Caco-2 (cell line): ENCODE measurements at regions not wholly inside any gene's neighbourhood (a gene's known extent, or its start where the extent isn't known, plus 50 kb on each side); places are given as distances from the start of the nearest gene placed in this dataset.

Experiments used
- BruUV-seq: library from RNA; stranded (reverse); fragments of 400-500 nt; replicated peaks from 2 replicates; lab custom pipeline; 2021; lab: Mats Ljungman, UMichigan
- CTCF ChIA-PET: fragments of 300-600 bp; sonication (Branson Sonifier 250); formaldehyde crosslinking; loops from one replicate; lab custom pipeline; 2022; ENCODE audit warnings: antibody characterized with exemption; lab: Charles Lee
- POLR2A ChIA-PET: fragments of 300-600 bp; sonication (Branson Sonifier 250); formaldehyde crosslinking; loops from one replicate; lab custom pipeline; 2022; ENCODE audit warnings: antibody characterized with exemption; lab: Charles Lee
- DNase-seq, 2 experiments: peaks; one replicate each; pipeline versions ENCODE4 v3.0.0 to v3.0.0-alpha.2; 2020 to 2022
- H3K27me3 ChIP-seq: replicated peaks from 2 replicates; pipeline ENCODE4 v1.6.0; 2011; ENCODE audit warnings: low read length; ENCODE audit not compliant: control insufficient read depth, insufficient read depth
- H3K36me3 ChIP-seq: 2 replicates; pipeline ENCODE4 v1.5.1; 2011; ENCODE audit warnings: low read length; ENCODE audit not compliant: control insufficient read depth, insufficient read depth
- H3K4me1 ChIP-seq: fragments of 250-450 bp; sonication (Bioruptor Pico); 2 replicates; pipeline ENCODE4 v1.5.1; 2020; ENCODE audit warnings: mild to moderate bottlenecking
- H3K4me3 ChIP-seq: 2 replicates; pipeline ENCODE4 v1.5.1; 2011; ENCODE audit warnings: low read depth, mild to moderate bottlenecking, control low read depth, low read length
- H3K9me3 ChIP-seq: fragments of 250-450 bp; sonication (Bioruptor Pico); 2 replicates; pipeline ENCODE4 v1.5.1; 2020; ENCODE audit warnings: mild to moderate bottlenecking, moderate library complexity
- H3K27ac Mint-ChIP-seq: one replicate; pipeline ENCODE4 v1.8.0; 2022; ENCODE audit warnings: mixed read lengths; ENCODE audit not compliant: unreplicated experiment
- H3K27me3 Mint-ChIP-seq: one replicate; pipeline ENCODE4 v1.8.0; 2022; ENCODE audit warnings: mixed read lengths; ENCODE audit not compliant: insufficient read depth, unreplicated experiment
- H3K36me3 Mint-ChIP-seq: one replicate; pipeline ENCODE4 v1.8.0; 2022; ENCODE audit warnings: mild to moderate bottlenecking, mixed read lengths; ENCODE audit not compliant: insufficient read depth, unreplicated experiment
- H3K4me1 Mint-ChIP-seq: one replicate; pipeline ENCODE4 v1.8.0; 2022; ENCODE audit warnings: low read depth, mixed read lengths; ENCODE audit not compliant: unreplicated experiment
- H3K4me3 Mint-ChIP-seq: one replicate; pipeline ENCODE4 v1.8.0; 2022; ENCODE audit warnings: mild to moderate bottlenecking, moderate library complexity, mixed read lengths; ENCODE audit not compliant: unreplicated experiment
- H3K9me3 Mint-ChIP-seq: one replicate; pipeline ENCODE4 v1.8.0; 2022; ENCODE audit warnings: mixed read lengths; ENCODE audit not compliant: unreplicated experiment
- CTCF ChIP-seq, 2 experiments: fragments of 200-600 bp in 1 of 2; IDR thresholded peaks; 1 replicate in 1 of 2; 2 replicates in 1 of 2; pipeline versions ENCODE4 v1.5.1 to v1.8.0; 2011 to 2022; ENCODE audit warnings: antibody characterized with exemption in 1 of 2, control low read depth in 1 of 2, inconsistent platforms in 1 of 2, low read depth in 1 of 2, low read length in 1 of 2, mild to moderate bottlenecking in 1 of 2, moderate library complexity in 1 of 2; ENCODE audit not compliant: insufficient read depth in 1 of 2, severe bottlenecking in 1 of 2, unreplicated experiment in 1 of 2
- intact Hi-C: fragments of 100-400 bp; cut with micrococcal nuclease; formaldehyde crosslinking; loops from one replicate; pipeline ENCODE4 v1.10.0; 2022; ENCODE audit not compliant: unreplicated experiment

DNA sequence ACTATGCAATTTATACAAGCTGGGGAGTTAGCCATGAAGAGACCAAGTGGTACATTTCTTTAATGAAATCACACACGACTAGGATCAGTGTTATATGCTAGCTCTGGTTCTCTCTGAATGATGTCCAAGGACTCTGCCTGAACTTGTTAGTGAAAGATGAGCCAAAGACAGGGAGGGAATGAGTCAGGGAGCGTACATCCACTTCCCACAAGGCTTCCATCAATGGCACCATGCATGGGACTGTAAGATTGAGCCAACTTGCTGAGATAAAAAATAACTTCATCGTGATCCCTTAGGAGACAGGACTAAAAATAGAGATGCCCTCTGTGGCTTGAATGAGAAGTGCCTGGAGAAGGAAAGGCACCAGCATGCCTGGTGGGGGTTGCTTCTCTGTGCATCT is 629.7 kb downstream of the ACTR3B start:
- Histone ChIP-seq H3K27me3 (no peaks in the 10 kb centered on the region), H3K4me3 (no peak overlapping the region), H3K36me3 (no peaks in the 10 kb centered on the region), H3K4me1 (no peaks in the 10 kb centered on the region), H3K9me3 (peaks cover 11% of the 10 kb centered on the region; the same call in 1 of the 2 replicates)
- BruUV-seq: no TSS peak
- TF ChIP-seq CTCF (IDR thresholded peaks at IDR 0.05; ENCODE audit: insufficient read depth in 1 of 2, low read depth in 1 of 2, low read length in 1 of 2, severe bottlenecking in 1 of 2, unreplicated experiment in 1 of 2): no peak
- Mint-ChIP-seq H3K4me1 (no peaks in the 10 kb centered on the region), H3K27me3 (no peaks in the 10 kb centered on the region), H3K27ac (no peak overlapping the region), H3K4me3 (no peak overlapping the region), H3K9me3 (peaks cover 68% of the 10 kb centered on the region), H3K36me3 (no peaks in the 10 kb centered on the region)
- ChIA-PET POLR2A (no interaction called here), CTCF (no interaction called here)
- intact Hi-C loops: loop anchor here (10.0 kb wide), 1 partner anchor 446 kb away; no protein-coding TSS in a partner anchor
- no peak for DNase-seq

DNA sequence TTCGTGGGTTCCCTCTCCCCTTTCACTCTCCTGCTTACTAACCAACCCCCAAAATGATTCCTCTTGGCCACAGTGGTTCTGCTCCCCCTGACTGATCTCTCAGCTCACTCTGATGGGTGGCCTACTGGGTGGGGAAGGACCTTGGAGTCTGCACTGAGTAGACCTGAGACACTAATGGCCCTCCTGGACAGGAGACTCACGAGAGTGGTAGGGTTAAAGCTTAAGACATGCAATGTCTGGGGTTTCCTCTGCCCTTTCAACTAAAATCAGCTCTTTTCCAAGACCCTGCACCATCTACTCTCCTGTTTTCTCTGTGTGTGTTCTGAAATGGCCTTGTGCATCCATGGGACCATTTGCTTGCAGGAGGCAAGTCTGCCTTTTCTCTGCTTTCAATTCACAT is 631.4 kb downstream of the ACTR3B start:
- H3K4me3 ChIP-seq: no peak overlapping the region
- H3K36me3 ChIP-seq: no peaks in the 10 kb centered on the region
- peaks cover 23% of the 10 kb centered on the region; the same call in 1 of the 2 replicates for H3K9me3 ChIP-seq
- Mint-ChIP-seq H3K27me3 (no peaks in the 10 kb centered on the region), H3K36me3 (no peaks in the 10 kb centered on the region), H3K4me1 (no peaks in the 10 kb centered on the region), H3K9me3 (peaks cover 60% of the 10 kb centered on the region), H3K27ac (no peak overlapping the region), H3K4me3 (no peak overlapping the region)
- no peak for DNase-seq
- H3K4me1 ChIP-seq: no peaks in the 10 kb centered on the region
- TF ChIP-seq CTCF (IDR thresholded peaks at IDR 0.05; ENCODE audit: insufficient read depth in 1 of 2, low read depth in 1 of 2, low read length in 1 of 2, severe bottlenecking in 1 of 2, unreplicated experiment in 1 of 2): no peak
- no peaks in the 10 kb centered on the region for H3K27me3 ChIP-seq
- ChIA-PET POLR2A (no interaction called here), CTCF (no interaction called here)
- intact Hi-C loops: no loop called here
- BruUV-seq: no TSS peak

DNA sequence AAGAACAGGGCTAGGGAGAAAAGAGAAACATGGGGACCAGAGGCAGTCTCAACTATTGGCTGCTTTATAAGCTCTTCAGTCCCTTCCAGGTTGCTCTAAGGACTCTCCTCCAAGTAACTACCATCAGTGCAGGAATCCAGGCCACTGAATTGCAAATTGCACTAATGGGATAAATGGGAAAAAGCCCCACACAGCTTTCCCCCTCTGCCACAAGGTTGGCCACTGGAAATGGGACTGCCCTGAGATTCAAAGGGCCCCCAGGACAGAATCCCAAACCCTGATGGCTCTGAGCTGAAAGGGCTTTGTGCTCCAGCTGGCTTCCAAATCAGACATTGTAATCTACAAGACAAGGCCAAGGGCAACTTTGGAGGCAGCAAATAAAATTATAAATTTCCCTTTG is 633.2 kb downstream of the ACTR3B start:
- BruUV-seq: no TSS peak
- POLR2A ChIA-PET: no interaction called here
- Histone ChIP-seq H3K4me3 (no peak overlapping the region), H3K27me3 (no peaks in the 10 kb centered on the region), H3K36me3 (no peaks in the 10 kb centered on the region), H3K4me1 (no peaks in the 10 kb centered on the region), H3K9me3 (peaks cover 23% of the 10 kb centered on the region; the same call in 1 of the 2 replicates)
- CTCF ChIA-PET: no interaction called here
- H3K4me1 Mint-ChIP-seq: no peaks in the 10 kb centered on the region
- no peaks in the 10 kb centered on the region for H3K36me3 Mint-ChIP-seq
- H3K27me3 Mint-ChIP-seq: no peaks in the 10 kb centered on the region
- H3K4me3 Mint-ChIP-seq: no peak overlapping the region
- intact Hi-C loops: no loop called here
- peaks cover 61% of the 10 kb centered on the region for H3K9me3 Mint-ChIP-seq
- DNase-seq: no peak
- no peak overlapping the region for H3K27ac Mint-ChIP-seq
- TF ChIP-seq CTCF (IDR thresholded peaks at IDR 0.05; ENCODE audit: insufficient read depth in 1 of 2, low read depth in 1 of 2, low read length in 1 of 2, severe bottlenecking in 1 of 2, unreplicated experiment in 1 of 2): no peak
